AG09309 (cell line): ENCODE measurements at regions not wholly inside any gene's neighbourhood (a gene's known extent, or its start where the extent isn't known, plus 50 kb on each side); places are given as distances from the start of the nearest gene placed in this dataset.

ENCODE experiments used
- DNase-seq: peaks from one replicate; pipeline ENCODE4 v3.0.0-alpha.2; 2010; ENCODE audit warnings: low read depth
- H3K4me3 ChIP-seq: 2 replicates; pipeline ENCODE4 v1.5.1; 2011; ENCODE audit warnings: mild to moderate bottlenecking, low read depth, low read length, moderate library complexity; ENCODE audit not compliant: control insufficient read depth
- CTCF ChIP-seq: IDR thresholded peaks from 2 replicates; pipeline ENCODE4 v1.5.1; 2011; ENCODE audit warnings: mild to moderate bottlenecking, low read depth, low read length, inconsistent platforms; ENCODE audit not compliant: insufficient read depth, control insufficient read depth; ENCODE audit errors: missing control alignments

GRCh38 chr11:90744169-90744568, 521.3 kb upstream of the CHORDC1 start:
- no peak for TF ChIP-seq CTCF
- DNase-seq, result no peak
- no peak overlapping the region for H3K4me3 ChIP-seq

DNA sequence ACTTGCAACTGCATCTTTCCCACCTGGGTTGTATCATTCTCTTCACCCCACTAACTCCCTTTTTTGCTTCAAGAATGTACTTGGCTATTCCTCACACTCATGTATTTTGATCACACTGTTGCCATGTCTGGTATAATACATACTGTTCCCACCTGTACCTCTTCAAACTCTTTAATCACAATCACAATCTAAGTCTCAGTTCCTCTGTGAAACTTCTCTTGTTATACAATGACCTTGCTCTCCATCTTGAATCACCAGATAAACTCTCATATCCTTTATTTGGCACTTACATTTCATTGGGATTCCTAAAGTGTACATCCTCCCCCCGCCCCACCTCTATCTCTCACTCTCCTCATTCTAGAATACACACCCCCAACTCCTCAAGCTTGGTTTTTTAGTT, 516.0 kb upstream of the CHORDC1 start:
- no peak overlapping the region for H3K4me3 ChIP-seq
- TF ChIP-seq CTCF, result no peak
- DNase-seq, result no peak

GRCh38 chr11:90737444-90738050, 514.7 kb upstream of the CHORDC1 start:
- TF ChIP-seq CTCF, result no peak
- no peak overlapping the region for H3K4me3 ChIP-seq
- DNase-seq, result no peak

DNA sequence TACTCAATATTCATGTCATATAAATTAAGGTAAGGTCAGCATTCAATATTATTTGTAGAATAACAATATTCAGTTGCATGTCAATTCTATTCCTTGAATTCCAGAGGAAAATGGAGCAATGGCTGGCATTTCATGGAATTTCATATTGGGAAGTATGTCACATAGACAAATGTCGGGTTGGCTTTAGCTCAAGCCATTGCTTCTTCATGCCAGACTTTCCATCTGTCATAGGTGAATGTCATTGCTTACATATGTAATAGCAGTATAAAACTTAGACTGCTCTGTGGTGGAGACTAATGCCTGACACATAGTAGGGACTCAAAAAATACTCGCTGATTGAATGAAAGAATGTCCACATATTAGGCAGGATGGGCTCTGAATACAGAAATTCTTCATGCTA, 509.6 kb upstream of the CHORDC1 start:
- DNase-seq, result no peak
- TF ChIP-seq CTCF, result no peak
- no peak overlapping the region for H3K4me3 ChIP-seq

- DNase-seq, result no peak
- no peak overlapping the region for H3K4me3 ChIP-seq
- no peak for TF ChIP-seq CTCF
Observed at GRCh38 chr11:90723475-90723874, 500.6 kb upstream of the CHORDC1 start.

GRCh38 chr11:90722552-90723190, 499.8 kb upstream of the CHORDC1 start:
- DNase-seq, result no peak
- TF ChIP-seq CTCF, result no peak
- H3K4me3 ChIP-seq, result no peak overlapping the region
